ENCODE measurements at regions not wholly inside any gene's neighbourhood (a gene's known extent, or its start where the extent isn't known, plus 50 kb on each side); places are given as distances from the start of the nearest gene placed in this dataset.

- no peak for DNase-seq
These were observed 74.1 kb upstream of the PREP start for GRCh38 chr6:105476978-105477377.

GRCh38 chr6:105474234-105474633, 71.4 kb upstream of the PREP start:
- no peak for DNase-seq

DNA sequence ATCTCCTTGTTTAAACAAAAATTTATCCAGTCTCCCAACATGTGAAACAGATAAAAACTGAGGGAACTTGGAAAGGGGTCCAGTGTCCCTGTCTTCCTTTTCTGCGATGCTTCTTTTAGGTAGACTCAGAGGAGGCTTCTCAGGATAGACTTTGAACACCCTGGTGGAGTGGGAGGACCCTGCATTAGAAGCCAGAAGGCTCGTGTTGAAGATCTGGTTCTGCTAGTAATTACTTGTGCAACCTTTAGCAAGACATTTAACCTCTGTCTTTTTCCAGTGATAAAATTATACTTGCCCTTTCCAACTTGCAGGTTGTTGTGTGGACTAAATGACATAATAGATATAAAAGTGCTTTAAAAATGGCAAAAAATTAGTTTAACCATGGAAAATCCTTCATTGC, 67.1 kb upstream of the PREP start:
- no peak for DNase-seq

DNA sequence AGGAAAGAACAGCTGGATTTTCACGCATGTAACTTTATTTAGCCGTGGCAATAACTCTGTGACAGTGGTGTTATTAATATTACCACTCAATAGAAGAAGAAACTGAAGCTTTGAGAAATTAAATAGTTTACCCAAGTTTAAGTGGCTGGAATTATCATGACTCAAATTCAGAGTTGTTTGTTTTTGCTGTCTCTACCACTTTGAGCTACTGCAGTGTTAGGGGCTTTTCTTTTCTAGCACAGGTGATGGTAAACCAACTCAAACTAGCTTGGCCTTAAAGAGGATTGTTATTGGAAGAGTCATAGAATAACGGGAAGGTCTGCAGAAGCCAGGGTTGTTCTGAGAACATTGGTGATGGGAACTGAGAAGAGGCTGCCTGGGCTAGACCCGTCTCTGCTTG, 66.0 kb upstream of the PREP start:
- no peak for DNase-seq

GRCh38 chr6:105460860-105461259, 58.0 kb upstream of the PREP start:
- no peak for DNase-seq

DNA sequence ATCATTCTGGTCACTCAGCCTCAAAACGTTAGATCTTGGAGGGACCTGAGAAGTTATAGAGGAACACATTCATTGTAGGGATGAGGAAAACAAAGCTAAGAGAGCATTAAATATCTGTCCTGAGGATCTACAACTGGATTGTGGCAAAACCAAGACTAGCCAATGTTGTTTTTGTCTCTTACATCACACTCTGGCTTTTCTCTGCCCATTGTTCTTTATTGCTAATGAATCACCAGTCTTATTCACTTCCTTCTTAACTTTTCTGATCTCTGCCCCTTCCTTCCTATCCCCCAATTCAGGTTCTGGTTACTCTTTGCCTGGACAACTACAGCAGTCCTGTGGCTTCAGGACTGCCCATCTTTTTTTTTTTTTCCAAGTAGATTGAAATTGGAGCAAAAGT, 57.0 kb upstream of the PREP start:
- no peak for DNase-seq

DNA sequence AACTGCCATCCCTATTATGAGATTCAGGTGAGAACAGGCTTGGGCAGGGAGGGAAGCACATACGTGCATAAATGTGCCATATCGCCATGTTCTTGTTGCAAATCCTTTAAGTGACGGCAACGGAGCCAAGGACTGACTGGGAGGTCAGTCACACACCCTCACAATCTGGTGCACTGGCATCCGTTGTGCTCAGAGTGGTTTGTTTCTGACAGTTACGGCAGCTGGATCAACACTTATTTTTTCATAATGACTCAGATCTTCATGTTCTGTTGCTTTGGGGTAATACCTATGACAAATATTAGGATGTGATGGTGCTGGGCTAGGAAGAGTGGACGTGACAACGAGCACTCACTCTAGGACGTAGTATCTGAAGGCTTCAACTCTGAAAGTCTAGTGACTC, 56.2 kb upstream of the PREP start:
- DNase-seq: peak; percentile 54

DNA sequence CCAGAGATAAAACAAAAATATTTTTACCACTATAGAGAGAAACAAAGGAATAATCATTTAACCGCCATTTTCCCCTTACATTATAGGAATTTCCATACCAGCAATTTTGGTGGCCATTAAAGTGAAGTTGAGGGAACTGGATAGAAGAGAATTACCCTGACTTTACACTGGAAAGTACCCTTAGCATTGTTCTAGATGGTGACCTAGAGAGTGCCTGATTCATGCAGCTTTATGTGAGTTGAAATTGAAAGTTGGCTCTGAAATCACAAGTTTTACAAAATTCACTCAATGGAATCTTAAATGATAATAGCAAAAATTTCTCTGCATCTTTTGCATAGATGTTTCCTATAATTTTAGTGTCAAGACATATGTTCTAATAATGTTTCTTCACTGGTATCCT, 55.7 kb upstream of the PREP start:
- no peak for DNase-seq

- no peak for DNase-seq
These were observed 55.2 kb upstream of the PREP start for GRCh38 chr6:105458084-105458483.

DNA sequence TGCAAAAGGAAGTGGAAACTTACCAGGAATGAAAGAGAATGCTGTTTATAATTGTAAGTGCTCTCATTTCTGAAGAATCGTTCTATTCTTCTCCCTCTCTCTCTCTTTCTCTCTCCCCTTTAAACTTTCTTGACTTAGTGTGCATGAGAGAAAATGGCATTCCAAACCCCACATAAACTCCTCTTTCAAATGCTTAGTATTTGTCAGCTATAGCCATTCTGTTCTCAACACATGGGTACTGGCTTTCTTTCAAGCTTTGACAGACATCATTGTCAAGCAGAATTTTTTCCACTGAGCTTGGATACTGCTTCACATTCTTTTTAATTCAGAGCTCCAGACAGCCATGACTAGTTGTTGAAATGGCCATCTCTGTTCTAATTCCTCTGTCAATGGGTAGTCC, 51.1 kb upstream of the PREP start:
- DNase-seq: no peak

- DNase-seq: peak; percentile 57
These were observed 50.3 kb upstream of the PREP start for GRCh38 chr6:105452924-105453756.

All from activated CD8-positive, alpha-beta memory T cell treated with anti-CD3 and anti-CD28 coated beads, Interleukin-2, amount 50 U/mL, for 48 hours (primary cell).